T-helper 2 cell treated with Interferon-gamma antibody and Interleukin-4, amounts not matched to agents 5 μg/mL and 100 μg/mL, for 36 hours (primary cell): ENCODE measurements at regions not wholly inside any gene's neighbourhood (a gene's known extent, or its start where the extent isn't known, plus 50 kb on each side); places are given as distances from the start of the nearest gene placed in this dataset.

Experiments used
- DNase-seq: peaks from one replicate; pipeline ENCODE4 v3.0.0; 2021; ENCODE audit warnings: low spot score
- H3K27ac Mint-ChIP-seq: one replicate; pipeline ENCODE4 v1.8.0; 2021; ENCODE audit warnings: mild to moderate bottlenecking, mixed read lengths
- H3K27me3 Mint-ChIP-seq: one replicate; pipeline ENCODE4 v1.8.0; 2021; ENCODE audit warnings: low read depth, mixed read lengths
- H3K36me3 Mint-ChIP-seq: one replicate; pipeline ENCODE4 v1.8.0; 2021; ENCODE audit warnings: low read depth, mixed read lengths
- H3K4me1 Mint-ChIP-seq: one replicate; pipeline ENCODE4 v1.8.0; 2021; ENCODE audit warnings: low read depth, mixed read lengths
- H3K4me3 Mint-ChIP-seq: one replicate; pipeline ENCODE4 v1.8.0; 2022; ENCODE audit warnings: mild to moderate bottlenecking, moderate library complexity, mixed read lengths
- H3K9me3 Mint-ChIP-seq: one replicate; pipeline ENCODE4 v1.8.0; 2021; ENCODE audit warnings: mixed read lengths

DNA sequence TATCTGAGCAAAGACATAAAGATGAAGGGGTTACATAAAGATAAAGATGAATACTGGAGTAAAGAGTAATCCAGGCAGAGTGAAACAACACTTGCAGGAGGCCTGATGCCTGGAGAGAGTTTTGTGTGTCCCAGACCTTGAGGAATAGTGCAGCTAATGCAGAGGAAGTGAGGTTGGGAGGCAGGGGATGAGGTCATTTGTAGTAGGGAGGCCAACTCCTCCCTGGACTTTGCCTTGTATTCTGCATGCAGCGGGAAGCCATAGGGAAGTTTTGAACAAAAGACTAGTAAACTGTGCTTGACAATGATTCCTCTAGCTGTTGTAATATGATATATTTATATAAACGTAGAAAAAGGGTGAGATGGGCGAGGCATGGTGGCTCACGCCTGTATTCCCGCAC, 356.6 kb downstream of the KCNJ2 start:
- Mint-ChIP-seq H3K27me3 (no peaks in the 10 kb centered on the region), H3K9me3 (no peaks in the 10 kb centered on the region), H3K4me1 (no peaks in the 10 kb centered on the region), H3K4me3 (no peak overlapping the region), H3K27ac (no peak overlapping the region), H3K36me3 (no peaks in the 10 kb centered on the region)
- DNase-seq: no peak

DNA sequence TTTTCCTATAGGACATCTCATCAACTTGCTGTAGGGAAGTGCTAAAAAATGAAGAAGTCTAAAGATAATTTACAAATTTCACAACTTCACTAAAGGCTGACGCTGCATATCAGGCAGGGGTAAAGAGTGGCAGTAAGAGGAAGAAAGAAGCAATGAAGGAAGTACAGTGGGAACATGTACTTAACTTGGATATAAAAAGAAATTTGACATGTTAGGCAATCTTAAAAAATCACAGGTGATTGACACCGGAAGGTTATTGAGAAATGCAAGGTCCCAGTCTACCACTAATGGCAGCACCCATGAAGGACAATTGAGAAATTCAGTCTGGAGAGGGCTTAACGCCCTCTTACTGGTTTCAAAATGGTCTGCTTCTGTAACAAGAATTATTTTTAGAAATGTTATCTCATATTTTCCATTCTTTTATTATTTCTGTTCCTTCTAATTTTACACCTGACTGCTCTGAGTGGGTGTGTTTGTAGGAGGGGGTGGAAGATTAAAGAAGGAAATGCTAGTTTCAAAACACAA, 358.1 kb downstream of the KCNJ2 start:
- Mint-ChIP-seq H3K36me3 (no peaks in the 10 kb centered on the region), H3K4me3 (no peak overlapping the region), H3K4me1 (no peaks in the 10 kb centered on the region), H3K27me3 (no peaks in the 10 kb centered on the region), H3K27ac (no peak overlapping the region), H3K9me3 (no peaks in the 10 kb centered on the region)
- no peak for DNase-seq

DNA sequence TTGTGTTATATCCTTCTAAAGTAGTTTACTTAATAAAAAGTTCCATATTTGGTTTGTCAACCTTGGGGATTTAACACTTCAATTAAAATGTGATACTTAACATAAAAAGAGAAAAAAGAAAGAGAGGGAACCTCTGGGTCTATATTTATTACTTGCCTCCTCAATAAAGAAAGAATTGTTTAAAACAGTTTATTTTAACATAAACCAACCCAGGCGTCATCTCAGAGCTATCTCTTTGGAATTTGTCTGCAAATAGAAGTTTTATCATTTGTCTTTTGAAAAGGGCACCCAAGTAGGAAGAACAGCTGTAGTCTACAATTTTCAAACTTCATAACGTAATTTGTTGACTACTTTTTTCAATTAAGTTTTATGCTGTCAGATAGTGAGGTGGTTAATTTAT, 364.1 kb downstream of the KCNJ2 start:
- Mint-ChIP-seq H3K4me3 (no peak overlapping the region), H3K27me3 (no peaks in the 10 kb centered on the region), H3K27ac (no peak overlapping the region), H3K4me1 (no peaks in the 10 kb centered on the region), H3K36me3 (no peaks in the 10 kb centered on the region), H3K9me3 (no peaks in the 10 kb centered on the region)
- no peak for DNase-seq

DNA sequence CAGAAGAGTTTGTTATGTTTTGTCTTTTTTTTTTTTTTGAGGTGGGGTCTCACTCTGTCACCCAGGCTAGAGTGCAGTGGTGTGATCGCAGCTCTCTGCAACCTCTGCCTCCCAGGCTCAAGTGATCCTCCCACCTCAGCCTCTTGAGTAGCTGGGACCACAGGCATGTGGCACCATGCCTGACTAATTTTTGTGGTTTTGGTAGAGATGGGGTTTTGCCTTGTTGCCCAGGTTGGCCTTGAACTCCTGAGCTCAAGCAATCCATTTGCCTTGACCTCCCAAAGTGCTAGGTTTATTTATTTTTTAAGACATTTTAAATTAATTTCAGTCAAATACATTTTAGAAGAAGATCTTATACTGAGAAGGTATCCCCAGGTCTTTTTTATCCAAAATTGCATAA, 366.7 kb downstream of the KCNJ2 start:
- H3K27ac Mint-ChIP-seq: no peak overlapping the region
- H3K36me3 Mint-ChIP-seq: no peaks in the 10 kb centered on the region
- no peaks in the 10 kb centered on the region for H3K4me1 Mint-ChIP-seq
- no peaks in the 10 kb centered on the region for H3K27me3 Mint-ChIP-seq
- DNase-seq: no peak
- no peak overlapping the region for H3K4me3 Mint-ChIP-seq
- H3K9me3 Mint-ChIP-seq: peaks cover 3% of the 10 kb centered on the region

DNA sequence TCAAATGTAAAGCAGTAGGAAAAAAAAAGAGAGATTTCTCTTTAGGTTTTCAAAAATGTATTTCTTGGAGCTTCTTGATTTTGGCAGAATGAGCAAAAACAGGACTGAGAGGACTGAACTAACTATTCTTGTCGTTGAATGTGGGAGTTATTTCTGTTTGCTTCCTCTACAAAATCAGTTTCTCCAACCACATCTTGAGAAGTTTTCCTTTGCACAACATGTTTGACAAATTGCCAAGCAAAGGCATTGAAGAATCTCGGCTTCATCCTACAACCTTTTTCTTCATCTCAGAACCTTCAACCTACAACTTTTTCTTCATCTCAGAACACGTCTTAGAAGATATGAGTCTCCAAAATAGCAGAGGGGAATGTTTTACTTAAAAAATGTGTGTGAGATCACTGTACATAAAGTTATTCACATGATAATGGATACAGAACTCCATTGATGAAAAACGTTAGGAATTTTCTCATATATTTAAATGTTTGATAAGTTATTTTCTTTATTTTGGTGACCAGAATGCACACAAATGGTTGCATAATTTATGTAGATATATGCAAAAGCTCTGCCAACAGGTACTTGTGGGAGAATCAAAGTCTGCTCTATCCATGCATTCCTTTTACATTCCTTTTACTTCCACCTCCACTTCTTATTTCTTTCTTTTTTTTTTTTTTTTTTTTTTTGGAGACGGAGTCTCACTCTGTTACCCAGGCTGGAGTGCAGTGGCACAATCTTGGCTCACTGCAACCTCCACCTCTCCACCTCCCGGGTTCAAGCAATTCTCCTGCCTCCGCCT, 370.0 kb downstream of the KCNJ2 start:
- no peaks in the 10 kb centered on the region for H3K4me1 Mint-ChIP-seq
- H3K27ac Mint-ChIP-seq: no peak overlapping the region
- H3K36me3 Mint-ChIP-seq: no peaks in the 10 kb centered on the region
- H3K27me3 Mint-ChIP-seq: no peaks in the 10 kb centered on the region
- no peak overlapping the region for H3K4me3 Mint-ChIP-seq
- DNase-seq: no peak
- H3K9me3 Mint-ChIP-seq: peaks cover 10% of the 10 kb centered on the region

DNA sequence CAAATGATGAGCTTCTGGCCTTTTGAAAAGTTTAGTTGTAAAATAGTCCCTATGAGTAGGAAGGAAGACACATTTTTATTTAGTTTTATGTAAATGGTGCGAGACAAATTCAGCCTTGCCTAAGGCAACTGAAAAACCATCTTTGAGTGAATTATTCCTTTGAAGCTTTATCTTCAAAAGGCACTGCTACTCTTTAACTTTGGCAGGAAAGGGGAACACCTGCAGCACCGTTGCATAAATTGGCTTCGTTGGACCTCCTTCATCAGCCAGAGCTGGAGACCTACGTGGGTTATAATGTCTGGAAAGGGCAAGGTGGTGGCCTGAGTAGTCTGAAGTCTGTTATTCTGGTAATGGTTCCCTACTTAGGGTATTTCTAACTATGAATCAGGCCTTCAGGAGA, 373.5 kb downstream of the KCNJ2 start:
- no peak for DNase-seq

DNA sequence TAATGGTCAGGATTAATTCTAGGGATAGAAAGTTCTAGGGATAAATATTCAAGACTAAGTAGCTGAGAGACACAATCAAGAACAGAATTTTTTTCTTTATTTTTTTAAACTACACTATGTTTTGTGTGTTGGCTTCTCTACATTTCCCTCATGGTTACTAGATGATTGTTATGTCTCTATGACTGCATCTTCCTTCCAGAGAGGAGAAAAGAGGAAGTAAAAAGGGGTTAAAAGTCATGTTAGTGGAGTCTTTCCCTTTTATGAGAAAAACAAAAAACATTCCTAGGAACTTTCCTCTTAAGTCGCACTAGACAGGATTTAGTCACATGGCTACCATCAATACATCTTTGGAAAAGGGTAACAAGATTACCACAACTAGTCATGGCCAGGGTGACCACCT, 375.0 kb downstream of the KCNJ2 start:
- H3K36me3 Mint-ChIP-seq: no peaks in the 10 kb centered on the region

More for the DNA sequence above, 373.5 kb downstream of the KCNJ2 start:
- no peak overlapping the region for H3K27ac Mint-ChIP-seq
- no peaks in the 10 kb centered on the region for H3K27me3 Mint-ChIP-seq
- H3K4me1 Mint-ChIP-seq: no peaks in the 10 kb centered on the region
- no peak overlapping the region for H3K4me3 Mint-ChIP-seq
- H3K9me3 Mint-ChIP-seq: peaks cover 10% of the 10 kb centered on the region
- no peaks in the 10 kb centered on the region for H3K36me3 Mint-ChIP-seq

DNA sequence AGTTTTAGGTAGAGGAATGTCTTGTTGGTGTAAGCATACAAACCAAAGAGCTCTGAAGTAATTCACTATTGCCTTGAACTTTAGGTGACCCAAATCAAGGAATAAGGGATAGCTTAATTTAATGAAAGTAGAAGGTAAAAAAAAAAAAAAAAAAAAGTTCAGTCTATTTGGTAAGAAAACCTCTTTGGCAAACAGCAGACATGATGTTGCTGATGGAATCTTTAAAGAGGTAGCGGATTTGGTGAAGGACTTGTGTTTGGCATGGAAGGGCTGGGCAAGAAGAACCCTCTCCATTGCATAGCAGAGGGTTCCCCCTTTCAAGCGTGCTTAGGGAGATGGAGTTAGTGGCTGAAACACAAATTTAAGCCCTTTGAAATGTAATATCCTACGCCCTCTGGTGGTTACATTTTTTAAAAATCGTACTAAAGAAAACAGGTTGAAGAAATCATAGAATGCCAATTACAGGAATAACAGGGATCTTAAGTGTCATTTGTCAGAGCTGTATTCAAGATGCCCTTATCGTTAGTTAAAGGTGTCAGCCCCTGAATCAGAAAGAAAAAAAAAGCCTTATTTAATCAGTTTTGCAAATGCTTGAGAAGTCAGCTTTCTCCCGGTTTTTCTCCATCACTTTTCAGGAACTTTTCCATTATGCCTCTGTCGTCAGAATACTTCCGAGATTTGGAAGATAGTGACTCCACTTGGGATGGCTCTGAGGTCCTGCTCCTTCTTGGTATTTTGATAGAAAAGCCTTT, 383.1 kb downstream of the KCNJ2 start:
- DNase-seq: no peak
- H3K4me3 Mint-ChIP-seq: no peak overlapping the region
- H3K36me3 Mint-ChIP-seq: no peaks in the 10 kb centered on the region
- H3K27ac Mint-ChIP-seq: no peak overlapping the region
- H3K4me1 Mint-ChIP-seq: no peaks in the 10 kb centered on the region
- no peaks in the 10 kb centered on the region for H3K27me3 Mint-ChIP-seq
- H3K9me3 Mint-ChIP-seq: no peaks in the 10 kb centered on the region

More for the DNA sequence above, 375.0 kb downstream of the KCNJ2 start:
- Mint-ChIP-seq H3K9me3 (peaks cover 10% of the 10 kb centered on the region), H3K27ac (no peak overlapping the region), H3K4me1 (no peaks in the 10 kb centered on the region), H3K4me3 (no peak overlapping the region), H3K27me3 (no peaks in the 10 kb centered on the region)
- no peak for DNase-seq

DNA sequence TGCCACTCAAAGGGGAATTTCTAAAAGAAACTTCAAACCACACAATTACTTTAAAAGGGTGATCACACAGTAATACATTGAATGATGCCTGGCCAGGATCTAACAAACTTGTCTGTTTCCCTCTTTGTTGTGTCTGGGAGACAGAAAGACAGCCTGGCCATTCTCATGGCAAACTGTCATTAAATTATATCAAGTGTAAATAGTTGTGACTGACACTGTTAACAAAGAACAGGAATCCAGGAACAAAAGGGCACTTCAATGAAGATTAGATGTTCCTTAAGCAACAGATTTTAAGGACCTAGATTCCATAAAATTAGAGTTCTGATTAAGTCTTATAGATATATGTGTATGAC, 383.6 kb downstream of the KCNJ2 start:
- Mint-ChIP-seq H3K36me3 (no peaks in the 10 kb centered on the region), H3K4me3 (no peak overlapping the region), H3K27me3 (no peaks in the 10 kb centered on the region), H3K9me3 (no peaks in the 10 kb centered on the region), H3K4me1 (no peaks in the 10 kb centered on the region), H3K27ac (no peak overlapping the region)
- no peak for DNase-seq

DNA sequence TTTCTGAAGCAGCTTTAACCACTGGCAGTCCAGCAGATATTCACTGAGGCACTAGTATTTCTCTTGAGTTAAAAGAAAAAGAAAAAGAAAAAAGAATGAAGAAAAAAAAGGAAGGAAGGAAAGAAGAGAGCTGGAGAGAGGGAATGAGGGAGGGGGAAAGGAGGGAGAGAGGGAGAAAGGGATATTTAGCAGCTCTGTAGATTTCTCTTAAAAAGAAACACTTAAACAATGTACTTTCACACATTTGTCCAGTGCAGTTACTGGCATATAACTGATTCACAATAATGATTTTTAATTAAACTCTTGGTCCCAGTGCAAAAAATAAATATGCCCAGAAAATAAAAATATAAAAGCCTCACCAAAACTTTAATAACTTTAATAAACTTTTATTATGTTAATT, 386.4 kb downstream of the KCNJ2 start:
- no peak overlapping the region for H3K4me3 Mint-ChIP-seq
- H3K9me3 Mint-ChIP-seq: no peaks in the 10 kb centered on the region
- H3K4me1 Mint-ChIP-seq: no peaks in the 10 kb centered on the region
- no peaks in the 10 kb centered on the region for H3K27me3 Mint-ChIP-seq
- no peak for DNase-seq
- H3K36me3 Mint-ChIP-seq: no peaks in the 10 kb centered on the region
- H3K27ac Mint-ChIP-seq: no peak overlapping the region

DNA sequence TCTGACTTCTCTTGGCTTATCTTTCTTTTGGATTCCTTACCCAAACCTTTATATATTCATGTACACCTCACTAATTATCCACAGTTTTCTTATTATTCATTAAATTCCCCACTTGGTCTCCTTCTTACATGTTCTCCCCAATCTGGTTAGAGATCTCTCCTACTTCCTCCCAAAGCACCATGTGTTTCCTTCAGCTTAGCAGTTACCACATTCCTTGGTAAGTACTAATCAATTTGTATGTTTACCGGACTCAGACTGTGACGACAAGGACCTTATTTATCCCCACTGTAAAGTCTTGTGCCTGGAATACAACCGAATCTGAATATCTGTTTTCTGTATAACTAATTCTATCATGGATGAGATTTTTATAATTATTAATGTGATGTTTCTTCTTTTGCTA, 389.5 kb downstream of the KCNJ2 start:
- no peak overlapping the region for H3K4me3 Mint-ChIP-seq
- no peak overlapping the region for H3K27ac Mint-ChIP-seq
- no peaks in the 10 kb centered on the region for H3K4me1 Mint-ChIP-seq
- H3K27me3 Mint-ChIP-seq: no peaks in the 10 kb centered on the region
- H3K9me3 Mint-ChIP-seq: no peaks in the 10 kb centered on the region
- H3K36me3 Mint-ChIP-seq: no peaks in the 10 kb centered on the region
- no peak for DNase-seq

DNA sequence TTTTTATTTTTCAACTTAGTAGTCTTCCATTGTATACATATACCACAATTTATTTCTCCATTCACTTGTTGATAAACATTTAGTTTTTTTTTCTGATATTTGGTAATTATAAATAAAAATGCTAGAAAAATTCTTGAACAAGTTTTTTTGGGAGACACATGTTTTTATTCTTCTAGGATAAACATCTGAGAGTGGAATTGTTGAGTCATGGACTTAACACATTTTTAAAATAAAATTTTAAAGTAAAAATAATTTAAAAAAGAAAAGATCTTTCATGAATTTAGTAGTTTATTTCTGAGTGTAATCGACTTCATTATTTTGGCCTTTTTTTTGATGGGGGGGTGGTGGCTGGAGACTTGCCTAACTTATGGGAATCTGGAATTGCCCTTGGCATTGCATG, 391.1 kb downstream of the KCNJ2 start:
- no peak overlapping the region for H3K4me3 Mint-ChIP-seq
- no peaks in the 10 kb centered on the region for H3K9me3 Mint-ChIP-seq
- DNase-seq: no peak
- H3K4me1 Mint-ChIP-seq: no peaks in the 10 kb centered on the region
- H3K36me3 Mint-ChIP-seq: no peaks in the 10 kb centered on the region
- no peak overlapping the region for H3K27ac Mint-ChIP-seq
- H3K27me3 Mint-ChIP-seq: no peaks in the 10 kb centered on the region

DNA sequence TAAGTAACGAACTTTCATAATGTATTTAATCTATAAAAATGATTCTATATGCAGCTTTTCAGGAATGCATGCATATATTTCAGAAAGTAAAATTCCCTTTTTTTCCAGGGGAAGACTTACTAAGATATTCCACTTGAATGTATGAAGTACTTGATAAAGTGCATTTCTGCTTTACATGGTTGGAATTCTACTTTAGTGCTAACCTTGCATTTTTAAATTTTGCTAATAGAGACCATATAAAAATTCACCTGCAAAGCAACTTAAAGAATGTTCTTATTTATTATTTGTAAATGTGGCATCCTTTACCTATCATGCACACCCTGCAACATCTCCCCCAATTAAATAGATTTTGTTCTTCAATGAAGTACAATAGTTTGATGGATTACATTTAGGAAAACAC, 392.8 kb downstream of the KCNJ2 start:
- Mint-ChIP-seq H3K36me3 (no peaks in the 10 kb centered on the region), H3K27me3 (no peaks in the 10 kb centered on the region), H3K9me3 (no peaks in the 10 kb centered on the region), H3K4me1 (no peaks in the 10 kb centered on the region), H3K27ac (no peak overlapping the region), H3K4me3 (no peak overlapping the region)
- DNase-seq: no peak

DNA sequence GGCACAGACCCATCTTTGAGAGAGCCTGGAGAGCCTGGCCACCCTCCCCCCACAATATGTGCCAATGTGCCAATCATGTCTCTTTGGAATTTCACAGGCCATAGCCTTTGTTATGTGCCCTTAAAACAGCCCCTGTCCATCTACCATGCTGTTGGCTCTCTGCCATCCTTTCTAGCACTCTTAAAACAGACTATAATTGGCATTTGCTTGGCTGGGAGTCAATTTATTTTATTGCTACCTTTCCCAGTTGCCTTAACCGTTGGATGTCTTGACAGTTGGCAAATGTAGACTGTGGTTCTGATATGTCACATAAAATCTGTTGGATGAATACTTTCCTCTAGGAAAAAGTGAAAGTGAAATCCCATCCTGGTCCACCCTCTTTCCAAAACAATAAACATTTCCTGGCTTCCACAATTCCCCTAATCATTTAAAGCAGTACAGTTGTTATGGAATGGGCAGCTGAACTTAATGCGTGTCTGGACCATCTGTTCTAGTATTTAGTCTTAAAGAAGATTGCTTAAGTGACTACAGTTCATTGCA, 394.0 kb downstream of the KCNJ2 start:
- Mint-ChIP-seq H3K27ac (no peak overlapping the region), H3K9me3 (no peaks in the 10 kb centered on the region), H3K4me3 (no peak overlapping the region), H3K27me3 (no peaks in the 10 kb centered on the region), H3K36me3 (no peaks in the 10 kb centered on the region), H3K4me1 (no peaks in the 10 kb centered on the region)
- DNase-seq: no peak
